Liver (tissue), 3 donors: ENCODE measurements at regions not wholly inside any gene's neighbourhood (a gene's known extent, or its start where the extent isn't known, plus 50 kb on each side); places are given as distances from the start of the nearest gene placed in this dataset.

Source experiments
- EGR1 ChIP-seq, 2 donors: IDR thresholded peaks; 2 replicates each; pipeline ENCODE4 v1.6.1; 2016 to 2018; ENCODE audit warnings: antibody characterized with exemption in 2 of 2, low read depth in 2 of 2
- GABPA ChIP-seq, 2 donors: IDR thresholded peaks in 1 of 2; conservative IDR thresholded peaks in 1 of 2; 2 replicates each; pipeline ENCODE4 v1.6.1; 2016; ENCODE audit warnings: antibody characterized with exemption in 2 of 2, mild to moderate bottlenecking in 1 of 2, moderate library complexity in 1 of 2
- JUND ChIP-seq, 2 donors: IDR thresholded peaks; 2 replicates each; pipeline ENCODE4 v1.6.1; 2016; ENCODE audit warnings: antibody characterized with exemption in 2 of 2
- RAD21 ChIP-seq, 2 donors: IDR thresholded peaks; 2 replicates each; pipeline ENCODE4 v1.6.1; 2016; ENCODE audit warnings: antibody characterized with exemption in 2 of 2, mild to moderate bottlenecking in 2 of 2
- TAF1 ChIP-seq: conservative IDR thresholded peaks from 2 replicates; pipeline ENCODE4 v1.6.1; 2016; ENCODE audit warnings: antibody characterized with exemption, mild to moderate bottlenecking
- TF ChIP-seq, protein P1 (sequence below): fragments of 150-350 bp; IDR thresholded peaks from 2 replicates; pipeline ENCODE4 v1.5.1; 2017; ENCODE audit warnings: improper control_type of control experiment, low read depth, low read length; ENCODE audit not compliant: missing input control
- donor health status: healthy.
- donor health status: healthy.

DNA sequence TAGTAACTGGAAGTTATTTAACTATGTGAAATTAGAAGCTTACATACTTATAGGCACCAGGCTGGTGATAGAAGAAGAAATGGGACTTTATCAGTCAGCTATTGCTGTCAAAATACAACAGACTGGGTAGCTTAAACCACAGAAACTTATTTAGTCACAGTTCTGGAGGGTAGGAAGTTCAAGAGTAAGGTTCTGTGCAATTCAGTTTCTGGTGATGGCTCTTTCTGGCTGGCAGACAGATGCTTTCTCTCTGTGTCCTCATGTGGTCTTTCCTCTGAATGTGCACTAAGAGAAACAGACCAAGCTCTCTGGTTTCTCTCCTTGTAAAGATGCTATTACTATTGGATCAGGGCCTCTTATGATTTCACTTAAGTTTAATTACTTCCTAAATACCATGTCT, 92.1 kb upstream of the ANKRD50 start:
- TF ChIP-seq RAD21 (IDR thresholded peaks at IDR 0.05) (no peak), EGR1 (IDR thresholded peaks at IDR 0.05; ENCODE audit: low read depth in 2 of 2) (no peak), JUND (IDR thresholded peaks at IDR 0.05) (no peak), TAF1 (no peak), GABPA (IDR thresholded peaks at IDR 0.05 in 1 of 2, conservative IDR thresholded peaks at IDR 0.05 in 1 of 2) (no peak)
- TF ChIP-seq, protein P1, sequence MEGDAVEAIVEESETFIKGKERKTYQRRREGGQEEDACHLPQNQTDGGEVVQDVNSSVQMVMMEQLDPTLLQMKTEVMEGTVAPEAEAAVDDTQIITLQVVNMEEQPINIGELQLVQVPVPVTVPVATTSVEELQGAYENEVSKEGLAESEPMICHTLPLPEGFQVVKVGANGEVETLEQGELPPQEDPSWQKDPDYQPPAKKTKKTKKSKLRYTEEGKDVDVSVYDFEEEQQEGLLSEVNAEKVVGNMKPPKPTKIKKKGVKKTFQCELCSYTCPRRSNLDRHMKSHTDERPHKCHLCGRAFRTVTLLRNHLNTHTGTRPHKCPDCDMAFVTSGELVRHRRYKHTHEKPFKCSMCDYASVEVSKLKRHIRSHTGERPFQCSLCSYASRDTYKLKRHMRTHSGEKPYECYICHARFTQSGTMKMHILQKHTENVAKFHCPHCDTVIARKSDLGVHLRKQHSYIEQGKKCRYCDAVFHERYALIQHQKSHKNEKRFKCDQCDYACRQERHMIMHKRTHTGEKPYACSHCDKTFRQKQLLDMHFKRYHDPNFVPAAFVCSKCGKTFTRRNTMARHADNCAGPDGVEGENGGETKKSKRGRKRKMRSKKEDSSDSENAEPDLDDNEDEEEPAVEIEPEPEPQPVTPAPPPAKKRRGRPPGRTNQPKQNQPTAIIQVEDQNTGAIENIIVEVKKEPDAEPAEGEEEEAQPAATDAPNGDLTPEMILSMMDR, result no peak
